ENCODE measurements at regions not wholly inside any gene's neighbourhood (a gene's known extent, or its start where the extent isn't known, plus 50 kb on each side); places are given as distances from the start of the nearest gene placed in this dataset.

- ChIA-PET POLR2A (no interaction called here), CTCF (no interaction called here)
- Histone ChIP-seq H3K4me3 (ENCODE audit: low read depth, low read length) (no peak overlapping the region), H3K36me3 (ENCODE audit: control insufficient read depth in 2 of 2, insufficient read depth in 1 of 2, low read length in 2 of 2) (no peaks in the 10 kb centered on the region), H3K27ac (ENCODE audit: extremely low read depth, low read depth, low read length) (no peak overlapping the region), H3K9me3 (ENCODE audit: control insufficient read depth, insufficient read depth, low read depth, low read length) (no peaks in the 10 kb centered on the region), H3K4me1 (ENCODE audit: control insufficient read depth, insufficient read depth, low read length) (no peaks in the 10 kb centered on the region)
- TF ChIP-seq ZNF707 (tag by site-specific recombination; IDR thresholded peaks at IDR 0.05): no peak
- TF ChIP-seq MZF1 (tag by site-specific recombination; IDR thresholded peaks at IDR 0.05; ENCODE audit: borderline replicate concordance): no peak
- TF ChIP-seq ZNF37A (tag by site-specific recombination; IDR thresholded peaks at IDR 0.05): no peak
- no peak for TF ChIP-seq ZSCAN23 (tag by site-specific recombination; IDR thresholded peaks at IDR 0.05)
- TF ChIP-seq MYNN (tag by site-specific recombination; IDR thresholded peaks at IDR 0.05; ENCODE audit: borderline replicate concordance): no peak
- no peak for TF ChIP-seq HOXD13 (CRISPR knock-in tag; IDR thresholded peaks at IDR 0.05; ENCODE audit: borderline replicate concordance)
- no peak for TF ChIP-seq KLF9 (tag by site-specific recombination; IDR thresholded peaks at IDR 0.05; ENCODE audit: low read depth)
- TF ChIP-seq ZNF16 (tag by site-specific recombination; IDR thresholded peaks at IDR 0.05; ENCODE audit: low read depth): no peak
- TF ChIP-seq ZFP41 (tag by site-specific recombination; IDR thresholded peaks at IDR 0.05; ENCODE audit: borderline replicate concordance): no peak
- TF ChIP-seq, protein P1, sequence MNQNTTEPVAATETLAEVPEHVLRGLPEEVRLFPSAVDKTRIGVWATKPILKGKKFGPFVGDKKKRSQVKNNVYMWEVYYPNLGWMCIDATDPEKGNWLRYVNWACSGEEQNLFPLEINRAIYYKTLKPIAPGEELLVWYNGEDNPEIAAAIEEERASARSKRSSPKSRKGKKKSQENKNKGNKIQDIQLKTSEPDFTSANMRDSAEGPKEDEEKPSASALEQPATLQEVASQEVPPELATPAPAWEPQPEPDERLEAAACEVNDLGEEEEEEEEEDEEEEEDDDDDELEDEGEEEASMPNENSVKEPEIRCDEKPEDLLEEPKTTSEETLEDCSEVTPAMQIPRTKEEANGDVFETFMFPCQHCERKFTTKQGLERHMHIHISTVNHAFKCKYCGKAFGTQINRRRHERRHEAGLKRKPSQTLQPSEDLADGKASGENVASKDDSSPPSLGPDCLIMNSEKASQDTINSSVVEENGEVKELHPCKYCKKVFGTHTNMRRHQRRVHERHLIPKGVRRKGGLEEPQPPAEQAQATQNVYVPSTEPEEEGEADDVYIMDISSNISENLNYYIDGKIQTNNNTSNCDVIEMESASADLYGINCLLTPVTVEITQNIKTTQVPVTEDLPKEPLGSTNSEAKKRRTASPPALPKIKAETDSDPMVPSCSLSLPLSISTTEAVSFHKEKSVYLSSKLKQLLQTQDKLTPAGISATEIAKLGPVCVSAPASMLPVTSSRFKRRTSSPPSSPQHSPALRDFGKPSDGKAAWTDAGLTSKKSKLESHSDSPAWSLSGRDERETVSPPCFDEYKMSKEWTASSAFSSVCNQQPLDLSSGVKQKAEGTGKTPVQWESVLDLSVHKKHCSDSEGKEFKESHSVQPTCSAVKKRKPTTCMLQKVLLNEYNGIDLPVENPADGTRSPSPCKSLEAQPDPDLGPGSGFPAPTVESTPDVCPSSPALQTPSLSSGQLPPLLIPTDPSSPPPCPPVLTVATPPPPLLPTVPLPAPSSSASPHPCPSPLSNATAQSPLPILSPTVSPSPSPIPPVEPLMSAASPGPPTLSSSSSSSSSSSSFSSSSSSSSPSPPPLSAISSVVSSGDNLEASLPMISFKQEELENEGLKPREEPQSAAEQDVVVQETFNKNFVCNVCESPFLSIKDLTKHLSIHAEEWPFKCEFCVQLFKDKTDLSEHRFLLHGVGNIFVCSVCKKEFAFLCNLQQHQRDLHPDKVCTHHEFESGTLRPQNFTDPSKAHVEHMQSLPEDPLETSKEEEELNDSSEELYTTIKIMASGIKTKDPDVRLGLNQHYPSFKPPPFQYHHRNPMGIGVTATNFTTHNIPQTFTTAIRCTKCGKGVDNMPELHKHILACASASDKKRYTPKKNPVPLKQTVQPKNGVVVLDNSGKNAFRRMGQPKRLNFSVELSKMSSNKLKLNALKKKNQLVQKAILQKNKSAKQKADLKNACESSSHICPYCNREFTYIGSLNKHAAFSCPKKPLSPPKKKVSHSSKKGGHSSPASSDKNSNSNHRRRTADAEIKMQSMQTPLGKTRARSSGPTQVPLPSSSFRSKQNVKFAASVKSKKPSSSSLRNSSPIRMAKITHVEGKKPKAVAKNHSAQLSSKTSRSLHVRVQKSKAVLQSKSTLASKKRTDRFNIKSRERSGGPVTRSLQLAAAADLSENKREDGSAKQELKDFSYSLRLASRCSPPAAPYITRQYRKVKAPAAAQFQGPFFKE (tag by site-specific recombination; IDR thresholded peaks at IDR 0.05; ENCODE audit: borderline replicate concordance): no peak
- no peak for TF ChIP-seq ZNF510 (tag by site-specific recombination; IDR thresholded peaks at IDR 0.05; ENCODE audit: insufficient replicate concordance)
- no peak for TF ChIP-seq ZNF133 (tag by site-specific recombination; IDR thresholded peaks at IDR 0.05)
- TF ChIP-seq ZNF426 (tag by site-specific recombination; IDR thresholded peaks at IDR 0.05): no peak
- no peak for TF ChIP-seq KLF8 (tag by site-specific recombination; IDR thresholded peaks at IDR 0.05)
- TF ChIP-seq SCRT1 (tag by site-specific recombination; IDR thresholded peaks at IDR 0.05; ENCODE audit: borderline replicate concordance): no peak
- no peak for TF ChIP-seq ZNF701 (tag by site-specific recombination; IDR thresholded peaks at IDR 0.05)
- TF ChIP-seq ZNF530 (tag by site-specific recombination; IDR thresholded peaks at IDR 0.05; ENCODE audit: low read depth): no peak
- TF ChIP-seq ZNF223 (tag by site-specific recombination; IDR thresholded peaks at IDR 0.05): no peak
These were observed 670.2 kb upstream of the SORCS1 start for GRCh38 chr10:107834706-107835105.

DNA sequence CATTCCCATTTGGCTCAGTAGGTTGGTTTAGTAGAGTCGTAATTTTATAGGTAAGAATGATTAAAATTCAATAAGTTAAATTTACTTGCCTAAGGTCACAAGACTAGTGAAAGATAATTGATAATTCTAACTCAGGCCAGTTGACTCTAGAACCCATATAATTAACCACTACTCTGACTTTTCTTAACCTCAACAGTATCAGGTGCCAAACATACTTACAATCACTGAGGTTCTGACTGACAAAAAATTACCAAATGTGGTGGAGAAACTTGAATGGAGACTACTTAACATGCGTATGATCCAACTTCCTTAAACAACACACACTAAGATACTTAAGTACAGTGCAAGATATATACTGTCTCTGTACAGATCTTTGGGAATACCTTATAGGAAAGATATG is 667.3 kb upstream of the SORCS1 start:
- Histone ChIP-seq H3K4me1 (ENCODE audit: control insufficient read depth, insufficient read depth, low read length) (no peaks in the 10 kb centered on the region), H3K27ac (ENCODE audit: extremely low read depth, low read depth, low read length) (no peak overlapping the region), H3K36me3 (ENCODE audit: control insufficient read depth in 2 of 2, insufficient read depth in 1 of 2, low read length in 2 of 2) (no peaks in the 10 kb centered on the region), H3K4me3 (ENCODE audit: low read depth, low read length) (no peak overlapping the region), H3K9me3 (ENCODE audit: control insufficient read depth, insufficient read depth, low read depth, low read length) (no peaks in the 10 kb centered on the region)
- CTCF ChIA-PET: no interaction called here
- POLR2A ChIA-PET: interaction anchor here (0.5 kb wide), 1 partner anchor 661 kb away, joined by 3 read pairs; no protein-coding TSS in a partner anchor
- no peak for TF ChIP-seq ZNF518A (tag by site-specific recombination; conservative IDR thresholded peaks at IDR 0.05; ENCODE audit: low read depth)
- no peak for TF ChIP-seq PATZ1 (tag by site-specific recombination; IDR thresholded peaks at IDR 0.05)
- no peak for TF ChIP-seq ZNF280C (tag by site-specific recombination; IDR thresholded peaks at IDR 0.05)
